ENCODE measurements at regions not wholly inside any gene's neighbourhood (a gene's known extent, or its start where the extent isn't known, plus 50 kb on each side); places are given as distances from the start of the nearest gene placed in this dataset.

- no peak for TF ChIP-seq CTCF (IDR thresholded peaks at IDR 0.05)
- Histone ChIP-seq H3K27me3 (no peaks in the 10 kb centered on the region), H3K36me3 (no peaks in the 10 kb centered on the region), H3K27ac (no peak overlapping the region), H3K9me3 (no peaks in the 10 kb centered on the region), H3K4me3 (no peak overlapping the region), H3K4me1 (no peaks in the 10 kb centered on the region)
- ATAC-seq (no peak), DNase-seq (no peak)
- intact Hi-C loops (cut with DNase I), result no loop called here
Measured at GRCh38 chr6:137357948-137358266, 136.3 kb downstream of the OLIG3 start.

GRCh38 chr6:137357263-137357947, 136.8 kb downstream of the OLIG3 start:
- Histone ChIP-seq H3K9me3 (no peaks in the 10 kb centered on the region), H3K27ac (no peak overlapping the region), H3K4me3 (no peak overlapping the region), H3K4me1 (peaks cover 0 to under 1% of the 10 kb centered on the region in 2 donors), H3K27me3 (no peaks in the 10 kb centered on the region), H3K36me3 (no peaks in the 10 kb centered on the region)
- ATAC-seq (no peak), DNase-seq (no peak)
- no peak for TF ChIP-seq CTCF (IDR thresholded peaks at IDR 0.05)
- intact Hi-C loops (cut with DNase I), result no loop called here

- H3K4me1 ChIP-seq, result peaks cover 0 to 6% of the 10 kb centered on the region in 2 donors
- no peak for DNase-seq
- no peaks in the 10 kb centered on the region for H3K27me3 ChIP-seq
- H3K27ac ChIP-seq, result no peak overlapping the region
- TF ChIP-seq CTCF (IDR thresholded peaks at IDR 0.05), result no peak
- no peaks in the 10 kb centered on the region for H3K36me3 ChIP-seq
- H3K9me3 ChIP-seq, result no peaks in the 10 kb centered on the region
- no peak for ATAC-seq
- H3K4me3 ChIP-seq, result no peak overlapping the region
- intact Hi-C loops (cut with DNase I), result no loop called here
Measured at GRCh38 chr6:137353842-137354397, 134.7 kb upstream of the IFNGR1 start.

GRCh38 chr6:137353346-137353745, 134.2 kb upstream of the IFNGR1 start:
- DNase-seq, result no peak
- Histone ChIP-seq H3K4me3 (no peak overlapping the region), H3K27me3 (no peaks in the 10 kb centered on the region), H3K9me3 (no peaks in the 10 kb centered on the region), H3K4me1 (peaks cover 0 to 6% of the 10 kb centered on the region in 2 donors), H3K36me3 (no peaks in the 10 kb centered on the region), H3K27ac (no peak overlapping the region)
- TF ChIP-seq CTCF (IDR thresholded peaks at IDR 0.05), result no peak
- intact Hi-C loops (cut with DNase I), result no loop called here
- no peak for ATAC-seq

GRCh38 chr6:137352859-137353258, 133.7 kb upstream of the IFNGR1 start:
- no peak for TF ChIP-seq CTCF (IDR thresholded peaks at IDR 0.05)
- H3K27me3 ChIP-seq, result no peaks in the 10 kb centered on the region
- DNase-seq (no peak), ATAC-seq (no peak)
- no peaks in the 10 kb centered on the region for H3K36me3 ChIP-seq
- H3K4me1 ChIP-seq, result peaks cover 0 to 6% of the 10 kb centered on the region in 2 donors
- no peak overlapping the region for H3K27ac ChIP-seq
- intact Hi-C loops (cut with DNase I), result no loop called here
- no peak overlapping the region for H3K4me3 ChIP-seq
- H3K9me3 ChIP-seq, result no peaks in the 10 kb centered on the region

Data from left lung (tissue), 4 donors.